ENCODE measurements at regions not wholly inside any gene's neighbourhood (a gene's known extent, or its start where the extent isn't known, plus 50 kb on each side); places are given as distances from the start of the nearest gene placed in this dataset.

DNA sequence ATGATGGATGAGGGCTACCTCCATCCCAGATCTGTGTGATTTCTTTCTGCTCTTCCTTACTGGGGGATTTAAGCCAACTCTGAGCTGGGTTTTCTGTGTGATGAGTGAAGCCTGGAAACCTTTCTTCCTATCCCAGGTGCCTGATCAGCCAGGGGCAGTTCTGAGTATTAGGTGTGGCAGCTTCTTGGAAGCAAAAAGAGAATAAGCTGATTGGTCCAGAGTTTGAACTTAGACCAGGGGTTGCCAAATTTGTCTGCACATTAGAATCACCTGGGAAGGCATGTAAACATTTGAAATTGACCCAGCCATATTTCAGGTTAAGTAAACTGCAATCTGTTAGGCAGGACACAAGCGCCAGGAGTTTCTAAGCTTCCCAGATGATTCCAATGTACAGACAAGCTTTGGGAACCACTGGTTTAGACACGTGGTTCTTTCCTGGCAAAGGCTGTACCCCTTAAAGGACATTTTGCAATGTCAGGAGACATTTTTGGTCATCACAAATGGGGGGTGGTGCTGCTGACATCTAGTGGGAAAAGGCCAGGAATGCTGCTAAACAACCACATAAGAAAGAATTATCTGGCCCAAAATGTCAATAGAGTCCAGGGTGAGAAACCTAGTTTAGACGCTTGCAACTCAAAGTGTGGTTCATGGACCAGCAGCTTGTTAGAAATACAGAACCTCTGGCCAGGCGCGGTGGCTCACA, 160.5 kb upstream of the GHITM start:
- Histone ChIP-seq H2BK5ac (ENCODE audit: low read depth, low read length, poor library complexity) (no peak overlapping the region), H3K27me3 (ENCODE audit: insufficient read depth, low read length) (no peaks in the 10 kb centered on the region), H3K23ac (ENCODE audit: low read length) (no peak overlapping the region), H3K18ac (ENCODE audit: low read length) (no peak overlapping the region), H3K79me2 (ENCODE audit: control insufficient read depth, insufficient read depth, low read length, poor library complexity) (no peaks in the 10 kb centered on the region), H3K9me3 (ENCODE audit: insufficient read depth, low read depth, low read length) (no peaks in the 10 kb centered on the region), H3K14ac (ENCODE audit: low read length) (no peak overlapping the region), H3K9ac (ENCODE audit: low read length) (no peak overlapping the region), H3K79me1 (ENCODE audit: low read length) (peaks cover under 1% of the 10 kb centered on the region), H3K4me1 (ENCODE audit: control insufficient read depth in 1 of 2, insufficient read depth in 2 of 2, low read length in 2 of 2) (peaks cover 3 to 6% of the 10 kb centered on the region in 2 experiments), H3K4ac (ENCODE audit: low read depth, low read length) (no peak overlapping the region), H4K12ac (ENCODE audit: low read depth, low read length) (no peak overlapping the region), H2BK12ac (ENCODE audit: low read length) (no peak overlapping the region), H2BK120ac (ENCODE audit: insufficient read depth, low read length, poor library complexity) (no peak overlapping the region), H3K4me2 (ENCODE audit: low read length) (no peak overlapping the region), H2AFZ (ENCODE audit: insufficient read depth, low read length, poor library complexity) (no peak overlapping the region), H2AK5ac (ENCODE audit: low read length) (no peak overlapping the region), H3K27ac (ENCODE audit: low read depth, low read length) (no peak overlapping the region), H3K36me3 (ENCODE audit: control insufficient read depth in 1 of 2, insufficient read depth in 2 of 2, low read length in 2 of 2) (no peaks in the 10 kb centered on the region), H3K4me3 (ENCODE audit: low read depth, low read length) (no peak overlapping the region), H4K91ac (ENCODE audit: low read depth, low read length) (no peak overlapping the region), H4K8ac (ENCODE audit: low read depth, low read length) (no peak overlapping the region)
- no peak for DNase-seq
- WGBS (ENCODE audit: extremely low coverage, insufficient coverage, insufficient read length): no CpG with 5 or more reads among the region's 5 CpGs

DNA sequence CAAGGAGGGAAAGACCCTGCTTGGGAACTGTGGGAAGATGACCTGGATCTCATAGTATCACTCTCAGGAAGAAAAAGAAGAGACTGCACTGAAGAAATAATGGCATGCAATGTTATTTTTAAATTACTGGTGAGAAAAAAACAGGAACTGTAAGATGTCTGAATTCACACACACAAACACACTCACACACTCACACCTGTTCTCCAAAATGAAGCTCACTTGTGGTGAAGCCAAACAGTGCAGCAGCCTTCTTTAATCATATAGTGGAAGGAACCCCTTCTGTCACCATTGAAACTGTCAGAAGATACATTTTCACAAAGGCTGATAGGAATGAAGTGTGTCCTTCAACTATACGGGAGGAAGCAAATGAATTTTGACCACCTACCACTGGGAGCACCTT, 156.5 kb upstream of the GHITM start:
- H3K36me3 ChIP-seq (ENCODE audit: control insufficient read depth in 1 of 2, insufficient read depth in 2 of 2, low read length in 2 of 2): no peaks in the 10 kb centered on the region
- no peak overlapping the region for H3K14ac ChIP-seq (ENCODE audit: low read length)
- H3K18ac ChIP-seq (ENCODE audit: low read length): no peak overlapping the region
- DNase-seq: no peak
- no peaks in the 10 kb centered on the region for H3K27me3 ChIP-seq (ENCODE audit: insufficient read depth, low read length)
- no CpG with 5 or more reads among the region's 1 CpG for WGBS (ENCODE audit: extremely low coverage, insufficient coverage, insufficient read length)
- no peak overlapping the region for H2AK5ac ChIP-seq (ENCODE audit: low read length)
- no peak overlapping the region for H2AFZ ChIP-seq (ENCODE audit: insufficient read depth, low read length, poor library complexity)
- H3K79me1 ChIP-seq (ENCODE audit: low read length): peaks cover 7% of the 10 kb centered on the region
- no peak overlapping the region for H4K8ac ChIP-seq (ENCODE audit: low read depth, low read length)
- H3K4me2 ChIP-seq (ENCODE audit: low read length): no peak overlapping the region
- H3K79me2 ChIP-seq (ENCODE audit: control insufficient read depth, insufficient read depth, low read length, poor library complexity): no peaks in the 10 kb centered on the region
- H3K9ac ChIP-seq (ENCODE audit: low read length): no peak overlapping the region
- H3K9me3 ChIP-seq (ENCODE audit: insufficient read depth, low read depth, low read length): peaks cover 1% of the 10 kb centered on the region
- no peak overlapping the region for H3K23ac ChIP-seq (ENCODE audit: low read length)
- H3K27ac ChIP-seq (ENCODE audit: low read depth, low read length): peak overlapping the region; percentile 40
- H4K12ac ChIP-seq (ENCODE audit: low read depth, low read length): no peak overlapping the region
- H4K91ac ChIP-seq (ENCODE audit: low read depth, low read length): no peak overlapping the region
- H3K4ac ChIP-seq (ENCODE audit: low read depth, low read length): no peak overlapping the region
- H2BK120ac ChIP-seq (ENCODE audit: insufficient read depth, low read length, poor library complexity): no peak overlapping the region
- H2BK5ac ChIP-seq (ENCODE audit: low read depth, low read length, poor library complexity): no peak overlapping the region
- no peak overlapping the region for H3K4me3 ChIP-seq (ENCODE audit: low read depth, low read length)
- H2BK12ac ChIP-seq (ENCODE audit: low read length): no peak overlapping the region
- H3K4me1 ChIP-seq (ENCODE audit: control insufficient read depth in 1 of 2, insufficient read depth in 2 of 2, low read length in 2 of 2): peaks cover 9 to 11% of the 10 kb centered on the region in 2 experiments

DNA sequence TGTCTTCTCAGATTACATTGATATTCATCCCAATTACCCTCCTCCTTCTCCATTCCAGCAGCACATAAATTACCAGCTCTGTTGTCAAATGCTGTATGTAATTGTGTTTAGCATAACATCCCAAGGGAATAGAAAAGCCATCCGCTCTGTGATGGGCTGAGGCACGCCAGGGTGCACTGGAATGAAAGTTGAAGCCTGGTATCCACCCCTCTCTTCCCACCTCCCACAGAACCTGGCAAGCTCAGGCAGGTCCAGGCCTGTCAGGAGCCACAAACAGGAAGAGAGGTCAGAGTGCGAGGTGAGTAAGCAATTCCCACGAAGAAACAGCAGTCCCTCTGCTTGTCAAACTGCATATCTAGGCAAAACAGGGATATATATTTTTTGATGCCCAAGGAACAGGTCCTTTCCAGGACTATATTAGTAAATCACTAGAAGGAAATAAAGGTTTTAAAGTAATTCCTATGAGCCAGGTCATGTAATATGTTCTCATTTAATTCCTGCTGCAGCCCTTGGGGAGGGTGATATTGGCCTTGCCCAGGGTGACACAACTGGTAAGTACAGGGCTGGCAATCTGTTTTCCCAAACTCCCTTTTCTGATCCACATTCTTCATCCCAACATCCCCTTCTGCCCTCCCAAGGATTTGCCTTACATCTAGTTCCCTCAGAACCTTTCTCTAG, 155.6 kb upstream of the GHITM start:
- Histone ChIP-seq H2AK5ac (ENCODE audit: low read length) (peak overlapping the region; percentile 64), H3K27ac (ENCODE audit: low read depth, low read length) (peak overlapping the region; percentile 62), H4K91ac (ENCODE audit: low read depth, low read length) (peak overlapping the region; percentile 92), H3K23ac (ENCODE audit: low read length) (no peak overlapping the region), H3K79me2 (ENCODE audit: control insufficient read depth, insufficient read depth, low read length, poor library complexity) (no peaks in the 10 kb centered on the region), H3K9ac (ENCODE audit: low read length) (no peak overlapping the region), H2BK120ac (ENCODE audit: insufficient read depth, low read length, poor library complexity) (peak overlapping the region; percentile 95), H4K12ac (ENCODE audit: low read depth, low read length) (no peak overlapping the region), H3K4me1 (ENCODE audit: control insufficient read depth in 1 of 2, insufficient read depth in 2 of 2, low read length in 2 of 2) (peaks cover 9 to 11% of the 10 kb centered on the region in 2 experiments), H3K4me2 (ENCODE audit: low read length) (peak overlapping the region; percentile 7), H3K4me3 (ENCODE audit: low read depth, low read length) (no peak overlapping the region), H3K27me3 (ENCODE audit: insufficient read depth, low read length) (no peaks in the 10 kb centered on the region), H3K79me1 (ENCODE audit: low read length) (peaks cover 7% of the 10 kb centered on the region), H3K14ac (ENCODE audit: low read length) (peak overlapping the region; percentile 73), H3K36me3 (ENCODE audit: control insufficient read depth in 1 of 2, insufficient read depth in 2 of 2, low read length in 2 of 2) (no peaks in the 10 kb centered on the region), H3K4ac (ENCODE audit: low read depth, low read length) (no peak overlapping the region), H4K8ac (ENCODE audit: low read depth, low read length) (no peak overlapping the region), H2AFZ (ENCODE audit: insufficient read depth, low read length, poor library complexity) (no peak overlapping the region), H2BK5ac (ENCODE audit: low read depth, low read length, poor library complexity) (peak overlapping the region; percentile 95), H3K9me3 (ENCODE audit: insufficient read depth, low read depth, low read length) (peaks cover 1% of the 10 kb centered on the region), H2BK12ac (ENCODE audit: low read length) (peak overlapping the region; percentile 54), H3K18ac (ENCODE audit: low read length) (peak overlapping the region; percentile 61)
- peak; percentile 10 to 16 for DNase-seq
- no CpG with 5 or more reads among the region's 4 CpGs for whole genome bisulfite sequencing (ENCODE audit: extremely low coverage, insufficient coverage, insufficient read length)

DNA sequence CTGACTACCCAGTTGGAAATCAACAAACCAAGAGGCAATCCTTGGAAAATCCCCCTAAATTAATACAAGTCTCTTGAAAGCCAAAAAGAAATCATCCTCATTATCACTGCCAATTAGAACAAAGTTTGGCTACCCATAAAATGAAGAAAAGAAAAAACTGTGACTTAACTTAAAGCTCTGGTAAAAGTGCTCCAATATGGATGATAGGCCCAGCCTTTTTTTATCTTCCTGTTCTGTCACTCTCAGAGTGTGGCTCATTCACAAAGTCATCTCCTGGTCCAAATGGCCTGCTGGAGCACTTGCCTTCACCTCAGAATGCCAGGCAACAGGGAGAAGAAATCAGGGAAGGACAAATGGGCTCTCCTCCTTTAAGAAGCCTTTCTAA, 155.1 kb upstream of the GHITM start:
- Histone ChIP-seq H4K8ac (ENCODE audit: low read depth, low read length) (peak overlapping the region; percentile 25), H3K27ac (ENCODE audit: low read depth, low read length) (peak overlapping the region; percentile 62), H3K14ac (ENCODE audit: low read length) (peak overlapping the region; percentile 1), H3K23ac (ENCODE audit: low read length) (no peak overlapping the region), H3K79me2 (ENCODE audit: control insufficient read depth, insufficient read depth, low read length, poor library complexity) (no peaks in the 10 kb centered on the region), H2BK120ac (ENCODE audit: insufficient read depth, low read length, poor library complexity) (peak overlapping the region; percentile 95), H2BK12ac (ENCODE audit: low read length) (peak overlapping the region; percentile 89), H4K12ac (ENCODE audit: low read depth, low read length) (no peak overlapping the region), H2BK5ac (ENCODE audit: low read depth, low read length, poor library complexity) (peak overlapping the region; percentile 95), H3K9me3 (ENCODE audit: insufficient read depth, low read depth, low read length) (peaks cover 1% of the 10 kb centered on the region), H2AK5ac (ENCODE audit: low read length) (peak overlapping the region; percentile 65), H3K4me3 (ENCODE audit: low read depth, low read length) (no peak overlapping the region), H3K36me3 (ENCODE audit: control insufficient read depth in 1 of 2, insufficient read depth in 2 of 2, low read length in 2 of 2) (no peaks in the 10 kb centered on the region), H3K18ac (ENCODE audit: low read length) (peak overlapping the region; percentile 33), H3K4me2 (ENCODE audit: low read length) (no peak overlapping the region), H3K9ac (ENCODE audit: low read length) (no peak overlapping the region), H3K4ac (ENCODE audit: low read depth, low read length) (no peak overlapping the region), H3K79me1 (ENCODE audit: low read length) (peaks cover 7% of the 10 kb centered on the region), H3K4me1 (ENCODE audit: control insufficient read depth in 1 of 2, insufficient read depth in 2 of 2, low read length in 2 of 2) (peaks cover 9 to 11% of the 10 kb centered on the region in 2 experiments), H4K91ac (ENCODE audit: low read depth, low read length) (peak overlapping the region; percentile 92), H3K27me3 (ENCODE audit: insufficient read depth, low read length) (no peaks in the 10 kb centered on the region), H2AFZ (ENCODE audit: insufficient read depth, low read length, poor library complexity) (no peak overlapping the region)
- no peak for DNase-seq
